ENCODE measurements at regions not wholly inside any gene's neighbourhood (a gene's known extent, or its start where the extent isn't known, plus 50 kb on each side); places are given as distances from the start of the nearest gene placed in this dataset.

- Histone ChIP-seq H3K4me3 (ENCODE audit: low read depth, low read length) (no peak overlapping the region), H3K9me3 (ENCODE audit: severe bottlenecking) (no peaks in the 10 kb centered on the region), H3K36me3 (no peaks in the 10 kb centered on the region), H3K27me3 (ENCODE audit: insufficient read depth, low read depth, severe bottlenecking) (peaks cover 7% of the 10 kb centered on the region), H3K27ac (no peak overlapping the region)
- DNase-seq: no peak
- TF ChIP-seq, protein P1, sequence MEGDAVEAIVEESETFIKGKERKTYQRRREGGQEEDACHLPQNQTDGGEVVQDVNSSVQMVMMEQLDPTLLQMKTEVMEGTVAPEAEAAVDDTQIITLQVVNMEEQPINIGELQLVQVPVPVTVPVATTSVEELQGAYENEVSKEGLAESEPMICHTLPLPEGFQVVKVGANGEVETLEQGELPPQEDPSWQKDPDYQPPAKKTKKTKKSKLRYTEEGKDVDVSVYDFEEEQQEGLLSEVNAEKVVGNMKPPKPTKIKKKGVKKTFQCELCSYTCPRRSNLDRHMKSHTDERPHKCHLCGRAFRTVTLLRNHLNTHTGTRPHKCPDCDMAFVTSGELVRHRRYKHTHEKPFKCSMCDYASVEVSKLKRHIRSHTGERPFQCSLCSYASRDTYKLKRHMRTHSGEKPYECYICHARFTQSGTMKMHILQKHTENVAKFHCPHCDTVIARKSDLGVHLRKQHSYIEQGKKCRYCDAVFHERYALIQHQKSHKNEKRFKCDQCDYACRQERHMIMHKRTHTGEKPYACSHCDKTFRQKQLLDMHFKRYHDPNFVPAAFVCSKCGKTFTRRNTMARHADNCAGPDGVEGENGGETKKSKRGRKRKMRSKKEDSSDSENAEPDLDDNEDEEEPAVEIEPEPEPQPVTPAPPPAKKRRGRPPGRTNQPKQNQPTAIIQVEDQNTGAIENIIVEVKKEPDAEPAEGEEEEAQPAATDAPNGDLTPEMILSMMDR (IDR thresholded peaks at IDR 0.05; ENCODE audit: low read depth, low read length): no peak
Measured at GRCh38 chr3:116579840-116580239, 129.7 kb upstream of the TUSC7 start.

DNA sequence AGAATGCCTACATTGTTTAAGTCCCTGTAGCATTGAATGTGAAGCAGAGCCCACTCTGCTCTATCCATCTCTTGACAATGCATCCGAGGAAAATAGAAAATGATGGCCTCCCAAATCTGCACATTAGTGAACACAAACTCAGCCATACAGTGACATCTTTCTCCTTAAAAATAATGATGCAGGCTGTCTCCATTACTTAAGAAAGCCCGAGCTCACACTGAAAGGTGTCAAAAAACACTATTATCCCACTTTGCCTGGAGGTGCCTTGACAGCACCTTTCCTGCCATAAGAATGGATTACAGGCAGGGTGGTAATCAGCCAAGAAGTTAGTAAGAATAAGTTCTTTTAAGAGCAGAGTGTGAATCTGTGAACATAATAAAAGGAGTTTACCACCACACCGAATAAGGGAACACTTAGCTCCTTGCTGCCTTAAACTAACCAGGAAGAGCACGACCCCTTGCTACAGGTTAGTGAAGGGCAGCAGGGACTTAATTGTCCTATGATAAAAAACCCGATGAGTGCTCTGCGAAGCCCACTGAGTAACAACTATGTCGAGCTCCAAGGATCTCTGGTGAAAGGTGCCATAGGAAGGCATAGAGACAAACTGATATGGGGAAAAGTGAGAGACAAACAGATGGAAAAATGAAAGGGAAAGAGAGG is 123.2 kb upstream of the TUSC7 start:
- no peak for DNase-seq
- no peak overlapping the region for H3K27ac ChIP-seq
- H3K36me3 ChIP-seq: no peaks in the 10 kb centered on the region
- no peak overlapping the region for H3K4me3 ChIP-seq (ENCODE audit: low read depth, low read length)
- TF ChIP-seq, protein P1 (IDR thresholded peaks at IDR 0.05; ENCODE audit: low read depth, low read length): no peak
- H3K27me3 ChIP-seq (ENCODE audit: insufficient read depth, low read depth, severe bottlenecking): peaks cover 8% of the 10 kb centered on the region
- H3K9me3 ChIP-seq (ENCODE audit: severe bottlenecking): no peaks in the 10 kb centered on the region

- Histone ChIP-seq H3K27me3 (ENCODE audit: insufficient read depth, low read depth, severe bottlenecking) (peaks cover 12% of the 10 kb centered on the region), H3K27ac (no peak overlapping the region), H3K36me3 (no peaks in the 10 kb centered on the region), H3K9me3 (ENCODE audit: severe bottlenecking) (no peaks in the 10 kb centered on the region), H3K4me3 (ENCODE audit: low read depth, low read length) (no peak overlapping the region)
- TF ChIP-seq, protein P1 (IDR thresholded peaks at IDR 0.05; ENCODE audit: low read depth, low read length): no peak
- no peak for DNase-seq
Measured at GRCh38 chr3:116591236-116591635, 118.3 kb upstream of the TUSC7 start.

DNA sequence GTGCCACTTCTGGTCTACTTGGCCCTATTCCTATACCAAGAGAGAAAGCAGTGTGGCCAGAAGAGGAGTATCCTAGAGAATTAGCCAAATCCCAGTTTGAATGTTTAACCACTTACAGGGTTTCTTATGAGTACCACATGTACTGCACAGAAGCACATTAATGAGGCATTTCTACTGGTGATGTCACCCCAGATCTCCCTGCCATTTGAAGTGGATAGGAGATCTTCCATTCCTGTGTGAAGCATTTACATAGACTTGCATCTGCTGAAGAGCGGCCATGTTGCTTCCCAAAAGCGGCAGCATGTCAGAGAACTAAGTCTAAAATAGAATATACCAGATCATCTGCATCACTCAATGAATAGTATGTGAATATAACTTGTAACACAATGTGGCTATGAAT is 108.4 kb upstream of the TUSC7 start:
- Histone ChIP-seq H3K36me3 (no peaks in the 10 kb centered on the region), H3K4me3 (ENCODE audit: low read depth, low read length) (no peak overlapping the region), H3K27me3 (ENCODE audit: insufficient read depth, low read depth, severe bottlenecking) (peaks cover 12% of the 10 kb centered on the region), H3K27ac (no peak overlapping the region), H3K9me3 (ENCODE audit: severe bottlenecking) (peaks cover under 1% of the 10 kb centered on the region)
- DNase-seq: no peak
- TF ChIP-seq, protein P1 (IDR thresholded peaks at IDR 0.05; ENCODE audit: low read depth, low read length): no peak

GRCh38 chr3:116607205-116607604 is 102.4 kb upstream of the TUSC7 start:
- H3K36me3 ChIP-seq: no peaks in the 10 kb centered on the region
- H3K27me3 ChIP-seq (ENCODE audit: insufficient read depth, low read depth, severe bottlenecking): peaks cover 1% of the 10 kb centered on the region
- H3K9me3 ChIP-seq (ENCODE audit: severe bottlenecking): peaks cover 8% of the 10 kb centered on the region
- H3K4me3 ChIP-seq (ENCODE audit: low read depth, low read length): no peak overlapping the region
- TF ChIP-seq, protein P1 (IDR thresholded peaks at IDR 0.05; ENCODE audit: low read depth, low read length): no peak
- no peak overlapping the region for H3K27ac ChIP-seq
- no peak for DNase-seq

DNA sequence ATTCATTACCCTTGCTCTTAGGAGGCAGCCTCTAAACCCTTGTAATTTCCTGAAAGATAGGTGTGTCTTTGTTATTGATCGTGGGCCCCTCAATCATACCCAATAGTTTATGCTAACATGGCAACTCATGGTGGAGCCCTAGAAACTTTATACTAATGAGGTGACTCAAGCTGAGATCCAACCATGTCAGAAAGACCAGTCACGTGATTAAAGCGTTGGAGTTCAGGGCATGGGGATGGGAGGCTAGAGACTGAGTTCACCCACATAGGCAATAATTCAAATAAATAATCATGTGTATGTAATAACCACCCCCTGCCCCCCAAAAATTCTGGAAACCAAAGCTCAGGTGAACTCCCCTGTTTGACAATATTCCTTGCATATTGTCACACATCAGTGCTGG is 99.5 kb upstream of the TUSC7 start:
- Histone ChIP-seq H3K36me3 (no peaks in the 10 kb centered on the region), H3K27ac (no peak overlapping the region), H3K27me3 (ENCODE audit: insufficient read depth, low read depth, severe bottlenecking) (no peaks in the 10 kb centered on the region), H3K9me3 (ENCODE audit: severe bottlenecking) (peaks cover 11% of the 10 kb centered on the region), H3K4me3 (ENCODE audit: low read depth, low read length) (no peak overlapping the region)
- TF ChIP-seq, protein P1 (IDR thresholded peaks at IDR 0.05; ENCODE audit: low read depth, low read length): no peak
- no peak for DNase-seq
